ENCODE measurements at regions not wholly inside any gene's neighbourhood (a gene's known extent, or its start where the extent isn't known, plus 50 kb on each side); places are given as distances from the start of the nearest gene placed in this dataset.
"Not testable (repeated sequence)": the region's sequence is repeated elsewhere in the genome, so short reads cannot be mapped to it uniquely, and the experiment has no call there.

DNA sequence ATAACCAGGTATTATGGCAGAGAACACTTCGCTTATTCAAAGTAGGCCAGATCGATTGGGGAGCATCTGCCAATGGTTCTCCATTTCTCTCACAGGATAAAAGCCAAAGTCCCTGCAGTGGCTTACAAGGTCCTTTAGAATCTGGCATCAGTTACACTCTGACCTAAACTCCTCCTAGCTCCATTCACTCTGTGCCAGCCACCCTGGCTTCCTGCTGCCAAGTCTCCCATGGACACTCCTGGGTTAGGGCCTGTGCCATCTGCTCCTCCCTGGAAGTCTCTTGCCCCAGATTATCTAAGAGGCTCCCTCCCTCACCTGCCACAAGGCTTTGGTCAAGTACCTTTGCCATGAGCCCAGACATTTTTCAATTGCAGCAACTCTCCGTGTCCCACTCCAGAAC, 649.2 kb downstream of the DACH1 start:
- TF ChIP-seq, protein P1, sequence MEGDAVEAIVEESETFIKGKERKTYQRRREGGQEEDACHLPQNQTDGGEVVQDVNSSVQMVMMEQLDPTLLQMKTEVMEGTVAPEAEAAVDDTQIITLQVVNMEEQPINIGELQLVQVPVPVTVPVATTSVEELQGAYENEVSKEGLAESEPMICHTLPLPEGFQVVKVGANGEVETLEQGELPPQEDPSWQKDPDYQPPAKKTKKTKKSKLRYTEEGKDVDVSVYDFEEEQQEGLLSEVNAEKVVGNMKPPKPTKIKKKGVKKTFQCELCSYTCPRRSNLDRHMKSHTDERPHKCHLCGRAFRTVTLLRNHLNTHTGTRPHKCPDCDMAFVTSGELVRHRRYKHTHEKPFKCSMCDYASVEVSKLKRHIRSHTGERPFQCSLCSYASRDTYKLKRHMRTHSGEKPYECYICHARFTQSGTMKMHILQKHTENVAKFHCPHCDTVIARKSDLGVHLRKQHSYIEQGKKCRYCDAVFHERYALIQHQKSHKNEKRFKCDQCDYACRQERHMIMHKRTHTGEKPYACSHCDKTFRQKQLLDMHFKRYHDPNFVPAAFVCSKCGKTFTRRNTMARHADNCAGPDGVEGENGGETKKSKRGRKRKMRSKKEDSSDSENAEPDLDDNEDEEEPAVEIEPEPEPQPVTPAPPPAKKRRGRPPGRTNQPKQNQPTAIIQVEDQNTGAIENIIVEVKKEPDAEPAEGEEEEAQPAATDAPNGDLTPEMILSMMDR (IDR thresholded peaks at IDR 0.05; ENCODE audit: extremely low read depth, missing control alignments): no peak
- no peak for DNase-seq (ENCODE audit: low spot score)

GRCh38 chr13:71214821-71215220, 652.2 kb downstream of the DACH1 start:
- TF ChIP-seq, protein P1 (IDR thresholded peaks at IDR 0.05; ENCODE audit: extremely low read depth, missing control alignments): no peak
- DNase-seq (ENCODE audit: low spot score): no peak

GRCh38 chr13:71214357-71214756, 652.6 kb downstream of the DACH1 start:
- TF ChIP-seq, protein P1 (IDR thresholded peaks at IDR 0.05; ENCODE audit: extremely low read depth, missing control alignments): no peak
- DNase-seq (ENCODE audit: low spot score): no peak

DNA sequence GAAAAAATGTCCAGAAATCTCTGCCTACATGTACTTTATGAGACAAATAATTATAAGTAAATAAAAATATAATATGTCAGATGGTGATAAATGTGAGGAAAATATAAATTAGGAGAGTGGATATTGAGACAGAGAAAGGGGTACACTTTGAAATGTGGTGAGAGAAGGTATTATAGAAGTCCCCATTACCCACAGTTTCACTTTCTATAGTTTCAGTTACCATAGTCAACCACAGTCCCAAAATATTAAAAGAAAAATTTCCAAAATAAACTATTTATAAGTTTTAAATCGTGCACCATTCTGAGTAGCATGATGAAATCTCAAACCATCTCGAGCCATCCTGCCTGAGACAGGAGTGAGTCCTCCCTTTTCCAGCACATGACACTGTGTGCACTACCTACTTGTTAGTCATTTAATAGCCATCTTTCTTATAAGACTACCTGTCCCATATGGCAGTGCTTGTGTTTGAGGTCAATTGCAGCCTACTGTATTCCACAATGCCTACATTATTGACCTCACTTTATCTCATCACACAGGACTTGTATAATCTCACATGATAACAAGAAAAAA, 653.7 kb downstream of the DACH1 start:
- TF ChIP-seq, protein P1 (IDR thresholded peaks at IDR 0.05; ENCODE audit: extremely low read depth, missing control alignments): no peak
- DNase-seq (ENCODE audit: low spot score): no peak

DNA sequence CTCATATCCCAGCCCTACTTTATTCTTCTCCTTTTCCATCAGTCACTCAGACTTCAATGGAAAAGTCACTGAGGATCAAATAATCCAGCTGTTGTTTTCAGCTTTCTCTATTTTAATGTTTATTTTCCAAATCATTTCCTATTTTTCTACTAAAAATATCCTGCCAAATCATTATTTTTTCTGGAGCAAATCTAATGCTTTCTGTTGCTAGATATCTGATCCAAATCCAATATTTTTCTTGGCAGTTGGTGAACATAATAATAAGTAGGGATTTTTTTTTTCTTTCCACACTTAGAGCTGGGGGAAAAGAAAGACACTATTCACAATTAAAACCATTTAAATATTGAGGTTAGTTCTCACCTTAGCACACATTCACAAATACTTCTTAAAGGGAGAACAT, 656.1 kb downstream of the DACH1 start:
- no peak for DNase-seq (ENCODE audit: low spot score)
- TF ChIP-seq, protein P1 (IDR thresholded peaks at IDR 0.05; ENCODE audit: extremely low read depth, missing control alignments): no peak

- no peak for DNase-seq (ENCODE audit: low spot score)
- TF ChIP-seq, protein P1 (IDR thresholded peaks at IDR 0.05; ENCODE audit: extremely low read depth, missing control alignments): no peak
Measured at GRCh38 chr13:71209217-71209616, 657.8 kb downstream of the DACH1 start.

- DNase-seq (ENCODE audit: low spot score): not testable (repeated sequence)
Measured at GRCh38 chr13:71184583-71184982, 682.4 kb downstream of the DACH1 start.

GRCh38 chr13:71183352-71183751, 683.7 kb downstream of the DACH1 start:
- DNase-seq (ENCODE audit: low spot score): not testable (repeated sequence)
